H1 (cell line): ENCODE measurements at regions not wholly inside any gene's neighbourhood (a gene's known extent, or its start where the extent isn't known, plus 50 kb on each side); places are given as distances from the start of the nearest gene placed in this dataset.

Source experiments
- CTCF ChIA-PET: fragments of 300-600 bp; sonication (Branson Sonifier 250); formaldehyde crosslinking; loops from one replicate; lab custom pipeline; 2021; ENCODE audit not compliant: partially characterized antibody; lab: Charles Lee
- POLR2A ChIA-PET: fragments of 300-600 bp; sonication (Branson Sonifier 250); formaldehyde crosslinking; loops from one replicate; lab custom pipeline; 2021; ENCODE audit warnings: inconsistent platforms; ENCODE audit not compliant: partially characterized antibody; lab: Charles Lee
- DNase-seq, 2 experiments: peaks; one replicate each; pipeline versions ENCODE4 v3.0.0 to v3.0.0-alpha.2; 2010 to 2022; ENCODE audit warnings: low spot score in 2 of 2, low read depth in 1 of 2, mixed read lengths in 1 of 2
- FAIRE-seq: peaks from 2 replicates; lab custom pipeline; 2011; peaks lifted over from hg19 to GRCh38; lab: Jason Lieb, UNC
- H2AFZ ChIP-seq: 2 replicates; pipeline ENCODE4 v1.8.1; 2012; ENCODE audit warnings: low read length, inconsistent platforms
- H2AK5ac ChIP-seq: 2 replicates; pipeline ENCODE4 v1.6.1; 2013; ENCODE audit warnings: low read depth, low read length
- H2BK120ac ChIP-seq: replicated peaks from 2 replicates; pipeline ENCODE3; 2013; ENCODE audit warnings: low read depth, low read length, inconsistent platforms
- H2BK12ac ChIP-seq: 2 replicates; pipeline ENCODE4 v1.6.1; 2013; ENCODE audit warnings: low read depth, low read length
- H2BK15ac ChIP-seq: 2 replicates; pipeline ENCODE4 v1.6.1; 2013; ENCODE audit warnings: low read length
- H2BK20ac ChIP-seq: 2 replicates; pipeline ENCODE4 v1.6.1; 2013; ENCODE audit warnings: low read length
- H2BK5ac ChIP-seq: 2 replicates; pipeline ENCODE4 v1.6.1; 2013; ENCODE audit warnings: low read depth, low read length
- H3K14ac ChIP-seq: 2 replicates; pipeline ENCODE4 v1.6.1; 2013; ENCODE audit warnings: inconsistent platforms; ENCODE audit not compliant: insufficient read length
- H3K18ac ChIP-seq: 2 replicates; pipeline ENCODE4 v1.6.1; 2013; ENCODE audit warnings: low read length; ENCODE audit errors: extremely low read depth
- H3K23ac ChIP-seq: 2 replicates; pipeline ENCODE4 v1.6.1; 2013; ENCODE audit warnings: inconsistent platforms; ENCODE audit not compliant: insufficient read length
- H3K23me2 ChIP-seq: 2 replicates; pipeline ENCODE4 v1.6.1; 2013; ENCODE audit warnings: low read depth, low read length
- H3K27ac ChIP-seq: 2 replicates; pipeline ENCODE4 v1.6.1; 2011; ENCODE audit warnings: low read depth, low read length, inconsistent platforms
- H3K27me3 ChIP-seq, 4 experiments: replicated peaks in 1 of 4; 1 replicate in 1 of 4; 2 replicates in 3 of 4; pipeline versions ENCODE4 v1.6.1 to v1.8.1; 2011 to 2013; ENCODE audit warnings: low read length in 3 of 4, mild to moderate bottlenecking in 3 of 4, inconsistent platforms in 2 of 4, mixed read lengths in 2 of 4, moderate library complexity in 1 of 4; ENCODE audit not compliant: control insufficient read depth in 3 of 4, insufficient read depth in 3 of 4; ENCODE audit errors: extremely low read depth in 1 of 4
- H3K36me3 ChIP-seq, 4 experiments: 2 replicates each; pipeline versions ENCODE4 v1.6.1 to v1.8.1; 2011 to 2013; ENCODE audit warnings: mild to moderate bottlenecking in 4 of 4, low read length in 3 of 4, moderate library complexity in 2 of 4, control low read depth in 1 of 4, inconsistent platforms in 1 of 4; ENCODE audit not compliant: insufficient read depth in 4 of 4, control insufficient read depth in 2 of 4
- H3K4ac ChIP-seq: replicated peaks from 2 replicates; pipeline ENCODE3; 2013; ENCODE audit warnings: low read length, low read depth, mixed read lengths, inconsistent platforms; ENCODE audit not compliant: insufficient read length
- H3K4me1 ChIP-seq, 4 experiments: replicated peaks in 1 of 4; 1 replicate in 1 of 4; 2 replicates in 3 of 4; pipeline versions ENCODE4 v1.6.1 to v1.8.1; 2011 to 2013; ENCODE audit warnings: low read length in 3 of 4, inconsistent platforms in 2 of 4, mixed read lengths in 1 of 4; ENCODE audit not compliant: insufficient read depth in 4 of 4, control insufficient read depth in 3 of 4
- H3K4me2 ChIP-seq, 2 experiments: 2 replicates each; pipeline versions ENCODE4 v1.6.1 to v1.8.1; 2011 to 2013; ENCODE audit warnings: low read depth in 2 of 2, low read length in 2 of 2, control low read depth in 1 of 2, inconsistent platforms in 1 of 2, mild to moderate bottlenecking in 1 of 2; ENCODE audit not compliant: insufficient read depth in 1 of 2
- H3K4me3 ChIP-seq, 4 experiments: fragments of 200-600, 300-600 bp in 1 of 4; sonication (generic), shearing (Covaris generic), sonication (Bioruptor Twin) in 1 of 4; 2 replicates each; pipeline versions ENCODE4 v1.5.1 to v1.8.1; 2011 to 2016; ENCODE audit warnings: low read length in 4 of 4, low read depth in 3 of 4, control low read depth in 2 of 4, inconsistent platforms in 2 of 4, mild to moderate bottlenecking in 2 of 4, mixed read lengths in 1 of 4, moderate library complexity in 1 of 4; ENCODE audit not compliant: insufficient read depth in 2 of 4; ENCODE audit errors: extremely low read depth in 1 of 4
- H3K56ac ChIP-seq: replicated peaks from 2 replicates; pipeline ENCODE3; 2013; ENCODE audit warnings: low read depth, mild to moderate bottlenecking, mixed read lengths, low read length, inconsistent platforms; ENCODE audit not compliant: insufficient read length
- H3K79me1 ChIP-seq: 2 replicates; pipeline ENCODE4 v1.6.1; 2013; ENCODE audit warnings: low read depth, low read length, control low read depth
- H3K79me2 ChIP-seq, 2 experiments: 2 replicates each; pipeline versions ENCODE4 v1.6.1 to v1.8.1; 2012 to 2013; ENCODE audit warnings: low read length in 2 of 2, mild to moderate bottlenecking in 2 of 2, inconsistent platforms in 1 of 2; ENCODE audit not compliant: insufficient read depth in 2 of 2, control insufficient read depth in 1 of 2
- H3K9ac ChIP-seq, 4 experiments: replicated peaks in 1 of 4; 1 replicate in 1 of 4; 2 replicates in 3 of 4; pipeline versions ENCODE4 v1.6.1 to v1.8.1; 2011 to 2013; ENCODE audit warnings: low read depth in 3 of 4, low read length in 3 of 4, control low read depth in 2 of 4, mild to moderate bottlenecking in 2 of 4, moderate library complexity in 2 of 4, inconsistent platforms in 1 of 4; ENCODE audit errors: extremely low read depth in 1 of 4
- H3K9me3 ChIP-seq, 2 experiments: 2 replicates each; pipeline versions ENCODE4 v1.6.1 to v1.8.1; 2012 to 2013; ENCODE audit warnings: mild to moderate bottlenecking in 2 of 2, moderate library complexity in 2 of 2, control low read depth in 1 of 2, inconsistent platforms in 1 of 2, low read depth in 1 of 2, low read length in 1 of 2, mixed read lengths in 1 of 2; ENCODE audit not compliant: insufficient read depth in 2 of 2
- H4K20me1 ChIP-seq, 2 experiments: replicated peaks in 1 of 2; 2 replicates each; pipeline versions ENCODE3 to v1.8.1; 2011 to 2013; ENCODE audit warnings: inconsistent platforms in 2 of 2, low read length in 2 of 2, mild to moderate bottlenecking in 1 of 2; ENCODE audit not compliant: insufficient read depth in 2 of 2, control insufficient read depth in 1 of 2
- H4K5ac ChIP-seq: 2 replicates; pipeline ENCODE4 v1.6.1; 2013; ENCODE audit warnings: low read length, low read depth, mixed read lengths, inconsistent platforms; ENCODE audit not compliant: insufficient read length
- H4K8ac ChIP-seq: 2 replicates; pipeline ENCODE4 v1.8.0; 2013; ENCODE audit warnings: mild to moderate bottlenecking, moderate library complexity, low read length, inconsistent platforms; ENCODE audit not compliant: insufficient read depth; ENCODE audit errors: extremely low read depth
- H4K91ac ChIP-seq: replicated peaks from 2 replicates; pipeline ENCODE3; 2013; ENCODE audit warnings: low read length, mixed read lengths, inconsistent platforms; ENCODE audit not compliant: insufficient read length
- ASH2L ChIP-seq: fragments of 200-600, 300-600 bp; sonication (generic); IDR thresholded peaks from one replicate; pipeline ENCODE4 v1.7.1; 2017; ENCODE audit warnings: low read length
- ATF3 ChIP-seq: IDR thresholded peaks from 2 replicates; pipeline ENCODE4 v1.6.1; 2011; ENCODE audit warnings: low read depth, mild to moderate bottlenecking, low read length; ENCODE audit not compliant: insufficient read depth
- MAX ChIP-seq: IDR thresholded peaks from 2 replicates; pipeline ENCODE4 v1.6.1; 2012; ENCODE audit warnings: inconsistent platforms
- TEAD4 ChIP-seq: IDR thresholded peaks from 2 replicates; pipeline ENCODE4 v1.6.1; 2012; ENCODE audit warnings: low read depth, low read length, inconsistent platforms, mixed read lengths
- WGBS, 2 experiments: shearing (Covaris generic) in 1 of 2; methylation state at CpG; one replicate each; pipeline versions ENCODE4 v1.1.6 to v1.1.7; 2013 to 2015; ENCODE audit warnings: low lambda C conversion rate in 2 of 2, mixed read lengths in 2 of 2, inconsistent platforms in 1 of 2, low coverage in 1 of 2, missing lambda C conversion rate in 1 of 2; ENCODE audit not compliant: insufficient replicate concordance in 2 of 2, insufficient coverage in 1 of 2, insufficient read length in 1 of 2; ENCODE audit errors: extremely low coverage in 1 of 2, missing lambda C conversion rate in 1 of 2; 5-methylcytosine and 5-hydroxymethylcytosine counted together
- TF ChIP-seq, protein P1 (sequence below): IDR thresholded peaks from 2 replicates; pipeline ENCODE4 v1.6.1; 2012; ENCODE audit warnings: inconsistent platforms
- TF ChIP-seq, protein P2 (sequence below): IDR thresholded peaks from 2 replicates; pipeline ENCODE4 v1.6.1; 2011; ENCODE audit warnings: low read length, improper control_type of control experiment

DNA sequence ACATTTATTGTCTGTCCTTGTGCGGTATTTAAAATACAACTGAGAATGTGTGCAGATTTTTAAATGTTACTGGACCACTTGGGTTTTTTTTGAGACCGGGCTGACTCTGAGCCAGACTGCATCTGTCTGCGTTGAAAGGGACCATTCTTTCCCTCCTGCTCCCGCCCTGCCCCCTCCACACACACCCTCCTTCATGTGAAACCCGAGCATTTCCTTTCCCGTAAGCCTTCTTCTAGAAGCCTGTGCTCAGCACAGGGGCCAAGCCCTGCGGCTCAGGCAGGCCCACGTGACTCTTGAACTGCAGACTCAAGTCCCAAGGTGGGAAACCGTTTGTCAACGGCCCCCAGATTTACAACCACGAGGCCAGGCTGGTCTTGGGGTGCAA lies 82.7 kb upstream of the FOXC1 start:
- Histone ChIP-seq H4K5ac (no peak overlapping the region), H2BK20ac (no peak overlapping the region), H2BK5ac (peak overlapping the region; percentile 6; the same call in 1 of the 2 replicates), H3K14ac (no peak overlapping the region), H3K9ac (no peak overlapping the region), H3K18ac (no peak overlapping the region), H2AFZ (no peak overlapping the region), H3K4me2 (no peak overlapping the region), H3K23ac (no peak overlapping the region), H3K4me3 (no peak overlapping the region), H3K4ac (no peak overlapping the region), H3K56ac (no peak overlapping the region), H4K8ac (no peak overlapping the region), H3K79me1 (no peaks in the 10 kb centered on the region), H3K4me1 (peaks cover 0 to 4% (median 3%) of the 10 kb centered on the region in 4 experiments; a peak in 5 of 7 replicates), H3K36me3 (no peaks in the 10 kb centered on the region), H3K27me3 (peaks cover 4 to 50% (median 39%) of the 10 kb centered on the region in 4 experiments), H3K27ac (no peak overlapping the region), H3K9me3 (peaks cover 0 to 6% of the 10 kb centered on the region in 2 experiments; a peak in 2 of 4 replicates), H3K23me2 (no peaks in the 10 kb centered on the region), H3K79me2 (no peaks in the 10 kb centered on the region), H2AK5ac (no peak overlapping the region), H2BK12ac (peak overlapping the region; percentile 85; the same call in 1 of the 2 replicates), H2BK15ac (no peak overlapping the region), H4K20me1 (no peaks in the 10 kb centered on the region), H4K91ac (no peak overlapping the region), H2BK120ac (no peak overlapping the region)
- CTCF ChIA-PET: interaction anchor here (0.9 to 4.4 kb wide), 6 partner anchors 25 to 69 kb away, joined by 3 to 12 read pairs (median 4); no protein-coding TSS in a partner anchor
- peak in 1 of 2 experiments; percentile 33 for DNase-seq
- POLR2A ChIA-PET: no interaction called here
- no peak for FAIRE-seq
- TF ChIP-seq ATF3 (0 out of 2 replicates have a peak, but pooled peaks have one; percentile 10), MAX (peak; percentile 94), TEAD4 (no peak), ASH2L (no peak)
- TF ChIP-seq, protein P1, sequence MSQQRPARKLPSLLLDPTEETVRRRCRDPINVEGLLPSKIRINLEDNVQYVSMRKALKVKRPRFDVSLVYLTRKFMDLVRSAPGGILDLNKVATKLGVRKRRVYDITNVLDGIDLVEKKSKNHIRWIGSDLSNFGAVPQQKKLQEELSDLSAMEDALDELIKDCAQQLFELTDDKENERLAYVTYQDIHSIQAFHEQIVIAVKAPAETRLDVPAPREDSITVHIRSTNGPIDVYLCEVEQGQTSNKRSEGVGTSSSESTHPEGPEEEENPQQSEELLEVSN: peak; percentile 96
- TF ChIP-seq, protein P2, sequence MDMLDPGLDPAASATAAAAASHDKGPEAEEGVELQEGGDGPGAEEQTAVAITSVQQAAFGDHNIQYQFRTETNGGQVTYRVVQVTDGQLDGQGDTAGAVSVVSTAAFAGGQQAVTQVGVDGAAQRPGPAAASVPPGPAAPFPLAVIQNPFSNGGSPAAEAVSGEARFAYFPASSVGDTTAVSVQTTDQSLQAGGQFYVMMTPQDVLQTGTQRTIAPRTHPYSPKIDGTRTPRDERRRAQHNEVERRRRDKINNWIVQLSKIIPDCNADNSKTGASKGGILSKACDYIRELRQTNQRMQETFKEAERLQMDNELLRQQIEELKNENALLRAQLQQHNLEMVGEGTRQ: peak; percentile 70
- WGBS, 2 experiments: 44% methylated on average over 11 of the region's 11 CpGs; no CpG with 5 or more reads in 1 of the 2 experiments
